NCI-H2171 (cell line): ENCODE measurements at regions not wholly inside any gene's neighbourhood (a gene's known extent, or its start where the extent isn't known, plus 50 kb on each side); places are given as distances from the start of the nearest gene placed in this dataset.
A peak's percentile ranks its signal among the peaks of the same experiment; 100 is the strongest.
"Not testable (repeated sequence)": the region's sequence is repeated elsewhere in the genome, so short reads cannot be mapped to it uniquely, and the experiment has no call there.

Experiments used
- DNase-seq: peaks from one replicate; lab custom pipeline; 2025; lab: John Stamatoyannopoulos, UW

- no peak for DNase-seq
Observed at GRCh38 chr3:181330257-181330656, 340.7 kb upstream of the DNAJC19 start.

GRCh38 chr3:181329024-181329423 lies 339.5 kb upstream of the DNAJC19 start:
- no peak for DNase-seq

- DNase-seq: peak; percentile 6
Observed at GRCh38 chr3:181328346-181328745, 338.8 kb upstream of the DNAJC19 start.

GRCh38 chr3:181327349-181327748 lies 337.8 kb upstream of the DNAJC19 start:
- no peak for DNase-seq

- no peak for DNase-seq
Observed at GRCh38 chr3:181326637-181327223, 337.2 kb upstream of the DNAJC19 start.

GRCh38 chr3:181324516-181324915 lies 335.0 kb upstream of the DNAJC19 start:
- DNase-seq: not testable (repeated sequence)

GRCh38 chr3:181318321-181318720 lies 328.8 kb upstream of the DNAJC19 start:
- no peak for DNase-seq

GRCh38 chr3:181317508-181317907 lies 328.0 kb upstream of the DNAJC19 start:
- DNase-seq: no peak

GRCh38 chr3:181316482-181316881 lies 326.9 kb upstream of the DNAJC19 start:
- DNase-seq: no peak

GRCh38 chr3:181313335-181313734 lies 323.8 kb upstream of the DNAJC19 start:
- peak; percentile 82 for DNase-seq

GRCh38 chr3:181311186-181311585 lies 321.6 kb upstream of the DNAJC19 start:
- peak; percentile 40 for DNase-seq

- no peak for DNase-seq
Observed at GRCh38 chr3:181302960-181303359, 313.4 kb upstream of the DNAJC19 start.

- DNase-seq: no peak
Observed at GRCh38 chr3:181300033-181300432, 310.5 kb upstream of the DNAJC19 start.

- DNase-seq: no peak
Observed at GRCh38 chr3:181298421-181298820, 308.9 kb upstream of the DNAJC19 start.

- DNase-seq: no peak
Observed at GRCh38 chr3:181292984-181293383, 303.4 kb upstream of the DNAJC19 start.

GRCh38 chr3:181290941-181291340 lies 301.4 kb upstream of the DNAJC19 start:
- no peak for DNase-seq

GRCh38 chr3:181289306-181289705 lies 299.8 kb upstream of the DNAJC19 start:
- DNase-seq: no peak

- DNase-seq: no peak
Observed at GRCh38 chr3:181288145-181288544, 298.6 kb upstream of the DNAJC19 start.

GRCh38 chr3:181279239-181279565 lies 289.7 kb upstream of the DNAJC19 start:
- no peak for DNase-seq

- DNase-seq: no peak
Observed at GRCh38 chr3:181278468-181279238, 289.1 kb upstream of the DNAJC19 start.

GRCh38 chr3:181276358-181276896 lies 286.9 kb upstream of the DNAJC19 start:
- DNase-seq: no peak

GRCh38 chr3:181274025-181274424 lies 284.5 kb upstream of the DNAJC19 start:
- no peak for DNase-seq

GRCh38 chr3:181267312-181267711 lies 277.8 kb upstream of the DNAJC19 start:
- no peak for DNase-seq
